ENCODE measurements at regions not wholly inside any gene's neighbourhood (a gene's known extent, or its start where the extent isn't known, plus 50 kb on each side); places are given as distances from the start of the nearest gene placed in this dataset.

- H3K4me1 ChIP-seq, result no peaks in the 10 kb centered on the region
These were observed 109.0 kb upstream of the FSTL4 start for GRCh38 chr5:133721365-133721764.

DNA sequence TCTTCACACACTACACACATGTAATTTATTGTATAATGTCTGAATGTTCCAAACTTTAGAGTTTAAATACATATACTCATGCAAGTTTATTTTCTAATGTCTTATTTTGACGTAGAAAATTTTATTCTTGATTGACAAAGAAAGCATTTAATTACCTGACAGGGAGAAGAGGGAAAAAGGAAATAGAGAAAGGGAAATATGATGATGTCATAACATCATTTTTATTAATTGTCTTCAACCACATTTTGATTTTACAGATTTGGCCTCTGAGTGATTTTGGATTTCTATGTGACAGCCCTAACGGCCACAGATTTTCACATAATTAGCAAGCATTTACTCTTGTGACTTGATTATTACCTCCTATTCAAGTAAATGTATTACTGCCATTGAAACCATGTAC is 106.1 kb upstream of the FSTL4 start:
- intact Hi-C loops (cut with DNase I), result no loop called here
- H3K36me3 ChIP-seq, result no peaks in the 10 kb centered on the region
- DNase-seq, result no peak
- peaks cover 14% of the 10 kb centered on the region for H3K9me3 ChIP-seq
- H3K27me3 ChIP-seq, result no peaks in the 10 kb centered on the region
- H3K4me3 ChIP-seq, result no peak overlapping the region
- H3K27ac ChIP-seq, result no peak overlapping the region
- no peak for TF ChIP-seq CTCF (IDR thresholded peaks at IDR 0.05)
- no peaks in the 10 kb centered on the region for H3K4me1 ChIP-seq
- ATAC-seq, result no peak

More at GRCh38 chr5:133721365-133721764, 109.0 kb upstream of the FSTL4 start:
- Histone ChIP-seq H3K9me3 (peaks cover 14% of the 10 kb centered on the region), H3K4me3 (no peak overlapping the region), H3K27me3 (no peaks in the 10 kb centered on the region), H3K27ac (no peak overlapping the region), H3K36me3 (no peaks in the 10 kb centered on the region)
- DNase-seq (no peak), ATAC-seq (no peak)
- intact Hi-C loops (cut with DNase I), result no loop called here
- no peak for TF ChIP-seq CTCF (IDR thresholded peaks at IDR 0.05)

- H3K27ac ChIP-seq, result no peak overlapping the region
- no peak for ATAC-seq
- no peak for TF ChIP-seq CTCF (IDR thresholded peaks at IDR 0.05)
- peaks cover 6% of the 10 kb centered on the region for H3K9me3 ChIP-seq
- no peaks in the 10 kb centered on the region for H3K4me1 ChIP-seq
- no peaks in the 10 kb centered on the region for H3K36me3 ChIP-seq
- DNase-seq, result no peak
- intact Hi-C loops (cut with DNase I), result no loop called here
- no peak overlapping the region for H3K4me3 ChIP-seq
- H3K27me3 ChIP-seq, result no peaks in the 10 kb centered on the region
These were observed 104.3 kb upstream of the FSTL4 start for GRCh38 chr5:133716532-133717183.

- no peak for TF ChIP-seq CTCF (IDR thresholded peaks at IDR 0.05)
- ATAC-seq (peak; percentile 89), DNase-seq (no peak)
- no peak overlapping the region for H3K4me3 ChIP-seq
- H3K27me3 ChIP-seq, result no peaks in the 10 kb centered on the region
- H3K27ac ChIP-seq, result no peak overlapping the region
- intact Hi-C loops (cut with DNase I), result no loop called here
- H3K4me1 ChIP-seq, result no peaks in the 10 kb centered on the region
- H3K9me3 ChIP-seq, result no peaks in the 10 kb centered on the region
- H3K36me3 ChIP-seq, result no peaks in the 10 kb centered on the region
These were observed 103.3 kb upstream of the FSTL4 start for GRCh38 chr5:133715616-133716015.

DNA sequence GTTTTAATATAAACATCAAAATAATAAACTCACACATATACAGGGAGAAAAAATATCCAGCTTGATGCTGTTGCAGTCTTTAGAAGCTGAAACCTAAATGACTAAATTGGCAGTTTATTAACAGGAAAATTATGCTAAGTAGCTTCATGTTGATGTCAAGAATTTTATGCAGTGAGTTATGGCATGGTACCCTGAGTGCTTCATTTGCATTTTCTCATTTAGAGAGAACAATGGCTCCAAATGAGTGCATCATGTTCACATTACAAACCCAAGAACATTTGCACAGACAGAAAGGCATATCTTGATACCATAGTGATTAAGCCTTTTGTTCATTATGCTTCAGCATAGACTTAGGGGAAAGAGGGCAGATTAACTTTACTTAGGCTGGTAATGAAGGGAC is 102.9 kb upstream of the FSTL4 start:
- TF ChIP-seq CTCF (IDR thresholded peaks at IDR 0.05), result no peak
- Histone ChIP-seq H3K9me3 (no peaks in the 10 kb centered on the region), H3K36me3 (no peaks in the 10 kb centered on the region), H3K4me1 (no peaks in the 10 kb centered on the region), H3K27me3 (no peaks in the 10 kb centered on the region), H3K27ac (no peak overlapping the region), H3K4me3 (no peak overlapping the region)
- DNase-seq, result no peak
- intact Hi-C loops (cut with DNase I), result no loop called here
- no peak for ATAC-seq

All from upper lobe of right lung (tissue), 1 donor.